Omental fat pad (tissue), 3 donors: ENCODE measurements at regions not wholly inside any gene's neighbourhood (a gene's known extent, or its start where the extent isn't known, plus 50 kb on each side); places are given as distances from the start of the nearest gene placed in this dataset.

Source experiments
- ATAC-seq: fragments of 150-250 bp; one replicate; pipeline ENCODE4 v1.9.1; 2016; ENCODE audit warnings: mild to moderate bottlenecking, moderate library complexity; ENCODE audit not compliant: low FRiP score
- DNase-seq: peaks from one replicate; pipeline ENCODE4 v3.0.0-alpha.2; 2019; ENCODE audit warnings: low spot score
- CTCF ChIP-seq, 3 donors: fragments of 450-650 bp; IDR thresholded peaks; one replicate each; pipeline ENCODE4 v1.5.1; 2016 to 2017; ENCODE audit warnings: antibody characterized with exemption in 3 of 3, mild to moderate bottlenecking in 3 of 3, moderate library complexity in 2 of 3

DNA sequence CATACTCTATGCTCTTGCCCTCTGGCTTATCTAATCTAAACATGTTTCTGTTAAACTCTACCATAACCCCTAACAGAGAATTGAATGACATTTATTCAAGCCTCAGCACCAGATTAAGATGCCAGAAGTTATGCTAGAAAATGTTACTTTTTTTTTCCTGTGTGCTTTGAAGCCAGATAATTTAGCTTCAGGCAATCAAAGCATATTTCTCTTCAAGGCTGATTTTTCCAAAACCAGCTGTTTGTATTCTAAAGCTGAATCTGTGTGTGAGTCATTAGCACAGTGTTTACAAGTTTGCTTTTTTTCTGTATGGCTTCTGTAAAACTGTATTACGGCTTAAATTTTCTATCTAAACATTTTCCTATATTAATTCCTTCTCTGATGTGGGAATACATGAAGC, 326.1 kb downstream of the FSCB start:
- no peak for DNase-seq
- ATAC-seq: no peak
- TF ChIP-seq CTCF (IDR thresholded peaks at IDR 0.05): no peak

- no peak for DNase-seq
- TF ChIP-seq CTCF (IDR thresholded peaks at IDR 0.05): no peak
- no peak for ATAC-seq
These were observed 336.5 kb downstream of the FSCB start for GRCh38 chr14:44170556-44170955.

DNA sequence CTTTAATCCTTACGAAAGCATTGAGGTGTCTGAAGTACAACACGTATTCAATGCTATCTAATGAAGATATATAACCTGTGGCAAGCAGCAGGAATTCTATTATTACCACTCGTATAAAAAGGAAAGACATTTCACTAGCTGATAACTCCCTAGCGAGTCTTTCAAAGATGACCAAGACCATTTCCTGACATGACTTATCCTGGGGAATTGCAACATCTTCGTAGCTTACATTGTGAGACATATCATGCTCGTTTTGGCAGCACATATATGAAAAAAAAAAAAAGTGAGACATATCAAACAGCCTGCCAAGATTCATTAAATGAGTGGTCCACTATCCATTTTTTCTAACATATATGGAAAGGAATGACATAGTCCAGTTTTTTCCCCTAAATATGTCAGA, 337.0 kb downstream of the FSCB start:
- TF ChIP-seq CTCF (IDR thresholded peaks at IDR 0.05): no peak
- DNase-seq (no peak), ATAC-seq (no peak)

- no peak for DNase-seq
- TF ChIP-seq CTCF (IDR thresholded peaks at IDR 0.05): no peak
- no peak for ATAC-seq
These were observed 338.5 kb downstream of the FSCB start for GRCh38 chr14:44168566-44168965.

GRCh38 chr14:44166611-44167010, 340.5 kb downstream of the FSCB start:
- ATAC-seq (no peak), DNase-seq (no peak)
- TF ChIP-seq CTCF (IDR thresholded peaks at IDR 0.05): no peak

GRCh38 chr14:44165936-44166335, 341.1 kb downstream of the FSCB start:
- no peak for TF ChIP-seq CTCF (IDR thresholded peaks at IDR 0.05)
- ATAC-seq (no peak), DNase-seq (no peak)

DNA sequence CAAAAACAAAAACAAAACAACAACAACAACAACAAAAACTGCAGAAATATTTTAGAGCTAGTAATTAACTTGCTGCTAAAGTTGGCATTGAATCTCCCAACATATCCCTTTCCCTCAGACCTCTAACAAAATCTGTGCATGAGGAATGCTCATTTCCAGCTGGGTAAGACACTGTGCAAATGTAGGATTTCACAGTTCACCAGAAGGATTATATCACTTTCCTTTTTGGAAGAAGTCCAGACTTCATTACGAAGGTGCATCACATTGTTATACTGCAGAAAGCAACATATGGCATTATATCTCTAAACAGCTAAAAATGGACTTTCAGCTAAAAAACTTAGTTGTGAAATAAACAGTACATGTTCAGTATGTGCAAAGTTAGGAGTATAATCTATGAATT, 341.8 kb downstream of the FSCB start:
- TF ChIP-seq CTCF (IDR thresholded peaks at IDR 0.05): no peak
- ATAC-seq: no peak

More for the DNA sequence above, 341.8 kb downstream of the FSCB start:
- no peak for DNase-seq
